Heart left ventricle (tissue), 13 donors: ENCODE measurements at regions not wholly inside any gene's neighbourhood (a gene's known extent, or its start where the extent isn't known, plus 50 kb on each side); places are given as distances from the start of the nearest gene placed in this dataset.

Experiments
- POLR2A ChIP-seq, 2 donors: fragments of 450-650 bp; IDR thresholded peaks; one replicate each; pipeline ENCODE4 v1.6.1; 2017; ENCODE audit warnings: antibody characterized with exemption in 2 of 2, mild to moderate bottlenecking in 2 of 2, moderate library complexity in 2 of 2
- TF ChIP-seq, protein P1 (sequence below), 12 donors: fragments of 200-600 bp; sonication (generic) in 4 of 12; IDR thresholded peaks; one replicate each; pipeline versions ENCODE4 v1.5.0 to v1.8.0; 2018 to 2022; ENCODE audit warnings: antibody characterized with exemption in 12 of 12, mild to moderate bottlenecking in 5 of 12
- donor health status: ischemic (EF 13 %, LVEDD 7.1; RV severe dilation, severe dysfunction).
- donor health status: DM: no; HTN: yes; CAD: no.
- donor health status: DM: no; HTN: no; CAD: no.
- donor health status: ischemic (EF 25% LVEDD 6.9; RV normal size, moderate dysfunction).
- donor health status: ischemic (EF 25% LVEDD 5.7; RV mildly dilated, moderate dysfunction).
- donor health status: ischemic (EF 35%, LVEDD 5.7; RV mildly dilated, moderate dysfunction).
- donor health status: nonischemic (EF 11% LVEDD 7.7; RV severe dilation, severe dysfunction).
- donor health status: DM: yes; HTN: yes; CAD: no.
- donor health status: PGD.
- donor health status: ischemic (EF 29% LVEDD 5.4; RV normal size, mild dysfunction).
- donor health status: nonischemic (EF 23%, LVEDD 6.1; RV moderate dilation, normal function).

- TF ChIP-seq, protein P1, sequence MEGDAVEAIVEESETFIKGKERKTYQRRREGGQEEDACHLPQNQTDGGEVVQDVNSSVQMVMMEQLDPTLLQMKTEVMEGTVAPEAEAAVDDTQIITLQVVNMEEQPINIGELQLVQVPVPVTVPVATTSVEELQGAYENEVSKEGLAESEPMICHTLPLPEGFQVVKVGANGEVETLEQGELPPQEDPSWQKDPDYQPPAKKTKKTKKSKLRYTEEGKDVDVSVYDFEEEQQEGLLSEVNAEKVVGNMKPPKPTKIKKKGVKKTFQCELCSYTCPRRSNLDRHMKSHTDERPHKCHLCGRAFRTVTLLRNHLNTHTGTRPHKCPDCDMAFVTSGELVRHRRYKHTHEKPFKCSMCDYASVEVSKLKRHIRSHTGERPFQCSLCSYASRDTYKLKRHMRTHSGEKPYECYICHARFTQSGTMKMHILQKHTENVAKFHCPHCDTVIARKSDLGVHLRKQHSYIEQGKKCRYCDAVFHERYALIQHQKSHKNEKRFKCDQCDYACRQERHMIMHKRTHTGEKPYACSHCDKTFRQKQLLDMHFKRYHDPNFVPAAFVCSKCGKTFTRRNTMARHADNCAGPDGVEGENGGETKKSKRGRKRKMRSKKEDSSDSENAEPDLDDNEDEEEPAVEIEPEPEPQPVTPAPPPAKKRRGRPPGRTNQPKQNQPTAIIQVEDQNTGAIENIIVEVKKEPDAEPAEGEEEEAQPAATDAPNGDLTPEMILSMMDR (IDR thresholded peaks at IDR 0.05): no peak
- no peak for TF ChIP-seq POLR2A (IDR thresholded peaks at IDR 0.05)
Measured at GRCh38 chr13:103716718-103717117, 650.5 kb upstream of the SLC10A2 start.
